Tibial nerve (tissue), 4 donors: ENCODE measurements at regions not wholly inside any gene's neighbourhood (a gene's known extent, or its start where the extent isn't known, plus 50 kb on each side); places are given as distances from the start of the nearest gene placed in this dataset.
"Not testable (repeated sequence)": the region's sequence is repeated elsewhere in the genome, so short reads cannot be mapped to it uniquely, and the experiment has no call there.

Experiments
- DNase-seq, 2 donors: peaks; one replicate each; pipeline ENCODE4 v3.0.0-alpha.2; 2019; ENCODE audit warnings: low spot score in 2 of 2
- H3K27ac ChIP-seq, 4 donors: fragments of 200-600 bp; sonication (generic) in 3 of 4; one replicate each; pipeline ENCODE4 v1.5.1; 2017 to 2019; ENCODE audit warnings: mild to moderate bottlenecking in 1 of 4
- H3K27me3 ChIP-seq, 2 donors: fragments of 200-600 bp; sonication (generic) in 1 of 2; one replicate each; pipeline versions ENCODE4 v1.5.1 to v1.6.0; 2017 to 2019
- H3K36me3 ChIP-seq, 3 donors: fragments of 200-600 bp; sonication (generic); one replicate each; pipeline ENCODE4 v1.5.1; 2018 to 2019
- H3K4me1 ChIP-seq, 4 donors: fragments of 200-600 bp; sonication (generic) in 3 of 4; one replicate each; pipeline ENCODE4 v1.5.1; 2017 to 2019
- H3K4me3 ChIP-seq, 4 donors: fragments of 200-600 bp; sonication (generic) in 3 of 4; one replicate each; pipeline ENCODE4 v1.5.1; 2017 to 2019; ENCODE audit warnings: mild to moderate bottlenecking in 1 of 4, moderate library complexity in 1 of 4
- H3K9me3 ChIP-seq, 4 donors: fragments of 200-600 bp; sonication (generic) in 3 of 4; one replicate each; pipeline ENCODE4 v1.5.1; 2017 to 2019
- CTCF ChIP-seq, 5 experiments: fragments of 200-600 bp in 3 of 5; fragments of 450-650 bp in 2 of 5; sonication (generic) in 3 of 5; IDR thresholded peaks; one replicate each; pipeline ENCODE4 v1.5.1; 2016 to 2019; ENCODE audit warnings: antibody characterized with exemption in 5 of 5, mild to moderate bottlenecking in 3 of 5, moderate library complexity in 2 of 5
- EP300 ChIP-seq, 2 donors: sonication (generic); formaldehyde crosslinking; IDR thresholded peaks; one replicate each; pipeline ENCODE4 v1.6.1; 2017; ENCODE audit warnings: antibody characterized with exemption in 2 of 2, mild to moderate bottlenecking in 1 of 2
- POLR2A ChIP-seq, 2 donors: fragments of 450-650 bp; IDR thresholded peaks; one replicate each; pipeline ENCODE4 v1.6.1; 2017; ENCODE audit warnings: antibody characterized with exemption in 2 of 2, mild to moderate bottlenecking in 2 of 2, moderate library complexity in 2 of 2
- WGBS, 2 donors: methylation state at CpG; one replicate each; pipeline ENCODE4 v1.1.5; 2018; 5-methylcytosine and 5-hydroxymethylcytosine counted together

GRCh38 chr18:2237706-2238105 is 333.6 kb downstream of the METTL4 start:
- Histone ChIP-seq H3K36me3 (no peaks in the 10 kb centered on the region), H3K27ac (no peak overlapping the region), H3K4me3 (no peak overlapping the region), H3K4me1 (no peaks in the 10 kb centered on the region), H3K27me3 (no peaks in the 10 kb centered on the region), H3K9me3 (no peaks in the 10 kb centered on the region)
- no peak for DNase-seq
- WGBS, 2 donors, result 39 to 52% methylated on average over 7 of the region's 7 CpGs
- TF ChIP-seq CTCF (IDR thresholded peaks at IDR 0.05), result no peak
- no peak for TF ChIP-seq POLR2A (IDR thresholded peaks at IDR 0.05)
- no peak for TF ChIP-seq EP300 (IDR thresholded peaks at IDR 0.05)

GRCh38 chr18:2240311-2240705 is 331.0 kb downstream of the METTL4 start:
- no peak for TF ChIP-seq POLR2A (IDR thresholded peaks at IDR 0.05)
- no peak for TF ChIP-seq EP300 (IDR thresholded peaks at IDR 0.05)
- no peak for TF ChIP-seq CTCF (IDR thresholded peaks at IDR 0.05)
- Histone ChIP-seq H3K27ac (no peak overlapping the region), H3K4me1 (no peaks in the 10 kb centered on the region), H3K36me3 (no peaks in the 10 kb centered on the region), H3K9me3 (no peaks in the 10 kb centered on the region), H3K27me3 (no peaks in the 10 kb centered on the region), H3K4me3 (no peak overlapping the region)
- 63 to 77% methylated on average over 4 of the region's 4 CpGs for WGBS, 2 donors
- no peak for DNase-seq

- TF ChIP-seq CTCF (IDR thresholded peaks at IDR 0.05), result no peak
- no peak for TF ChIP-seq EP300 (IDR thresholded peaks at IDR 0.05)
- TF ChIP-seq POLR2A (IDR thresholded peaks at IDR 0.05), result no peak
- H3K9me3 ChIP-seq, result no peaks in the 10 kb centered on the region
- H3K36me3 ChIP-seq, result no peaks in the 10 kb centered on the region
- no peaks in the 10 kb centered on the region for H3K4me1 ChIP-seq
- no peak overlapping the region for H3K4me3 ChIP-seq
- H3K27me3 ChIP-seq, result no peaks in the 10 kb centered on the region
- no peak for DNase-seq
- H3K27ac ChIP-seq, result no peak overlapping the region
These were observed 326.7 kb downstream of the METTL4 start for GRCh38 chr18:2244641-2245040.

GRCh38 chr18:2247101-2247500 is 324.2 kb downstream of the METTL4 start:
- not testable (repeated sequence) for H3K27me3 ChIP-seq, H3K27ac ChIP-seq, H3K4me1 ChIP-seq, H3K36me3 ChIP-seq, DNase-seq, H3K4me3 ChIP-seq, H3K9me3 ChIP-seq
- 94 to 96% methylated on average over 13 to 19 of the region's 19 CpGs for WGBS, 2 donors

GRCh38 chr18:2254977-2255376 is 316.3 kb downstream of the METTL4 start:
- no peak for TF ChIP-seq POLR2A (IDR thresholded peaks at IDR 0.05)
- no peak for TF ChIP-seq CTCF (IDR thresholded peaks at IDR 0.05)
- no peak for TF ChIP-seq EP300 (IDR thresholded peaks at IDR 0.05)
- H3K27me3 ChIP-seq, result no peaks in the 10 kb centered on the region
- H3K4me1 ChIP-seq, result no peaks in the 10 kb centered on the region
- 82 to 90% methylated on average over 3 of the region's 3 CpGs for WGBS, 2 donors
- no peaks in the 10 kb centered on the region for H3K36me3 ChIP-seq
- H3K9me3 ChIP-seq, result peaks cover 0 to 17% (median 0%) of the 10 kb centered on the region in 4 donors
- DNase-seq, result no peak
- H3K4me3 ChIP-seq, result no peak overlapping the region
- no peak overlapping the region for H3K27ac ChIP-seq

- no peaks in the 10 kb centered on the region for H3K27me3 ChIP-seq
- peaks cover 0 to 17% (median 0%) of the 10 kb centered on the region in 4 donors for H3K9me3 ChIP-seq
- no peak overlapping the region for H3K4me3 ChIP-seq
- no peaks in the 10 kb centered on the region for H3K36me3 ChIP-seq
- no peak for DNase-seq
- H3K4me1 ChIP-seq, result no peaks in the 10 kb centered on the region
- TF ChIP-seq EP300 (IDR thresholded peaks at IDR 0.05) (no peak), POLR2A (IDR thresholded peaks at IDR 0.05) (no peak), CTCF (IDR thresholded peaks at IDR 0.05) (no peak)
- H3K27ac ChIP-seq, result no peak overlapping the region
- WGBS, 2 donors, result 86 to 90% methylated on average over 1 of the region's 1 CpG
These were observed 314.7 kb downstream of the METTL4 start for GRCh38 chr18:2256577-2256976.
